ENCODE measurements at regions not wholly inside any gene's neighbourhood (a gene's known extent, or its start where the extent isn't known, plus 50 kb on each side); places are given as distances from the start of the nearest gene placed in this dataset.

- H4K20me1 ChIP-seq (ENCODE audit: insufficient read depth, low read length), result no peaks in the 10 kb centered on the region
These were observed 576.6 kb downstream of the NPHP4 start for GRCh38 chr1:5415606-5416005.

GRCh38 chr1:5410652-5411051, 581.6 kb downstream of the NPHP4 start:
- H3K27ac ChIP-seq (ENCODE audit: low read depth in 1 of 2, low read length in 2 of 2), result no peak overlapping the region
- no peak overlapping the region for H3K4me3 ChIP-seq (replicated peaks in 1 of 3; ENCODE audit: low read depth in 2 of 3, low read length in 3 of 3)
- 75% methylated on average over 2 of the region's 4 CpGs for WGBS (ENCODE audit: insufficient coverage)
- Mint-ChIP-seq H3K4me1 (no peaks in the 10 kb centered on the region), H3K27ac (no peak overlapping the region), H3K9me3 (peaks cover 0 to 2% (median 0%) of the 10 kb centered on the region in 7 donors), H3K4me3 (no peak overlapping the region), H3K27me3 (ENCODE audit: low read depth in 3 of 3) (peaks cover 0 to 2% (median 2%) of the 10 kb centered on the region in 3 donors), H3K36me3 (no peaks in the 10 kb centered on the region)
- H3K4me2 ChIP-seq (replicated peaks; ENCODE audit: extremely low read depth, low read length, poor library complexity, severe bottlenecking), result no peak overlapping the region
- no peak overlapping the region for H2AFZ ChIP-seq (ENCODE audit: insufficient read depth, low read depth, low read length, poor library complexity, severe bottlenecking)
- H3K9ac ChIP-seq (ENCODE audit: insufficient read depth, low read length, poor library complexity, severe bottlenecking), result no peak overlapping the region
- H4K20me1 ChIP-seq (ENCODE audit: insufficient read depth, low read length), result no peaks in the 10 kb centered on the region
- intact Hi-C loops (cut with micrococcal nuclease), result no loop called here
- no peaks in the 10 kb centered on the region for H3K36me3 ChIP-seq (replicated peaks in 1 of 2; ENCODE audit: control insufficient read depth in 1 of 2, insufficient read depth in 2 of 2, low read length in 2 of 2)
- no peaks in the 10 kb centered on the region for H3K79me2 ChIP-seq (ENCODE audit: insufficient read depth, low read length)
- no peaks in the 10 kb centered on the region for H3K9me3 ChIP-seq (replicated peaks in 1 of 2; ENCODE audit: control insufficient read depth in 1 of 2, insufficient read depth in 1 of 2, low read length in 2 of 2)
- no peaks in the 10 kb centered on the region for H3K4me1 ChIP-seq (ENCODE audit: control insufficient read depth in 1 of 2, insufficient read depth in 2 of 2, low read length in 2 of 2)
- no peaks in the 10 kb centered on the region for H3K27me3 ChIP-seq (ENCODE audit: control insufficient read depth in 2 of 2, insufficient read depth in 2 of 2, low read length in 2 of 2)
- DNase-seq, result no peak
- no peak for TF ChIP-seq CTCF (IDR thresholded peaks at IDR 0.05)

More at GRCh38 chr1:5415606-5416005, 576.6 kb downstream of the NPHP4 start:
- Histone ChIP-seq H3K36me3 (replicated peaks in 1 of 2; ENCODE audit: control insufficient read depth in 1 of 2, insufficient read depth in 2 of 2, low read length in 2 of 2) (no peaks in the 10 kb centered on the region), H3K27me3 (ENCODE audit: control insufficient read depth in 2 of 2, insufficient read depth in 2 of 2, low read length in 2 of 2) (no peaks in the 10 kb centered on the region), H3K9me3 (replicated peaks in 1 of 2; ENCODE audit: control insufficient read depth in 1 of 2, insufficient read depth in 1 of 2, low read length in 2 of 2) (no peaks in the 10 kb centered on the region), H3K4me2 (replicated peaks; ENCODE audit: extremely low read depth, low read length, poor library complexity, severe bottlenecking) (no peak overlapping the region), H3K79me2 (ENCODE audit: insufficient read depth, low read length) (no peaks in the 10 kb centered on the region), H3K27ac (ENCODE audit: low read depth in 1 of 2, low read length in 2 of 2) (no peak overlapping the region), H3K4me1 (ENCODE audit: control insufficient read depth in 1 of 2, insufficient read depth in 2 of 2, low read length in 2 of 2) (no peaks in the 10 kb centered on the region), H3K9ac (ENCODE audit: insufficient read depth, low read length, poor library complexity, severe bottlenecking) (no peak overlapping the region), H2AFZ (ENCODE audit: insufficient read depth, low read depth, low read length, poor library complexity, severe bottlenecking) (no peak overlapping the region), H3K4me3 (replicated peaks in 1 of 3; ENCODE audit: low read depth in 2 of 3, low read length in 3 of 3) (no peak overlapping the region)
- Mint-ChIP-seq H3K27ac (no peak overlapping the region), H3K36me3 (no peaks in the 10 kb centered on the region), H3K4me3 (no peak overlapping the region), H3K4me1 (no peaks in the 10 kb centered on the region), H3K27me3 (ENCODE audit: low read depth in 3 of 3) (peaks cover 3 to 5% (median 4%) of the 10 kb centered on the region in 3 donors), H3K9me3 (peaks cover 0 to 1% (median 0%) of the 10 kb centered on the region in 7 donors)
- intact Hi-C loops (cut with micrococcal nuclease), result no loop called here
- 100% methylated on average over 2 of the region's 7 CpGs for WGBS (ENCODE audit: insufficient coverage)
- TF ChIP-seq CTCF (IDR thresholded peaks at IDR 0.05), result no peak
- DNase-seq, result no peak
